Glutamatergic neuron (in vitro differentiated cells): ENCODE measurements at regions not wholly inside any gene's neighbourhood (a gene's known extent, or its start where the extent isn't known, plus 50 kb on each side); places are given as distances from the start of the nearest gene placed in this dataset.

Experiments
- DNase-seq: peaks from one replicate; pipeline ENCODE4 v3.0.0; 2022
- H3K27ac Mint-ChIP-seq: one replicate; pipeline ENCODE4 v1.8.0; 2020; ENCODE audit warnings: mild to moderate bottlenecking, mixed read lengths, inconsistent platforms; ENCODE audit not compliant: unreplicated experiment
- H3K27me3 Mint-ChIP-seq: one replicate; pipeline ENCODE4 v1.8.0; 2020; ENCODE audit warnings: mild to moderate bottlenecking, moderate library complexity, mixed read lengths, inconsistent platforms; ENCODE audit not compliant: unreplicated experiment
- H3K36me3 Mint-ChIP-seq: one replicate; pipeline ENCODE4 v1.8.0; 2020; ENCODE audit warnings: mild to moderate bottlenecking, mixed read lengths, inconsistent platforms; ENCODE audit not compliant: unreplicated experiment
- H3K4me1 Mint-ChIP-seq: one replicate; pipeline ENCODE4 v1.8.0; 2020; ENCODE audit warnings: mild to moderate bottlenecking, low read depth, mixed read lengths, inconsistent platforms; ENCODE audit not compliant: unreplicated experiment
- H3K4me3 Mint-ChIP-seq: one replicate; pipeline ENCODE4 v1.8.0; 2020; ENCODE audit warnings: mild to moderate bottlenecking, mixed read lengths, inconsistent platforms; ENCODE audit not compliant: unreplicated experiment
- H3K9me3 Mint-ChIP-seq: one replicate; pipeline ENCODE4 v1.8.0; 2020; ENCODE audit warnings: mild to moderate bottlenecking, moderate library complexity, mixed read lengths, inconsistent platforms; ENCODE audit not compliant: unreplicated experiment
- CTCF ChIP-seq: fragments of 200-600 bp; sonication (generic); IDR thresholded peaks from one replicate; pipeline ENCODE4 v1.5.0; 2021; ENCODE audit not compliant: partially characterized antibody, unreplicated experiment

GRCh38 chr2:40964509-40965250 is 512.8 kb upstream of the SLC8A1 start:
- H3K4me3 Mint-ChIP-seq: no peak overlapping the region
- H3K27ac Mint-ChIP-seq: no peak overlapping the region
- DNase-seq: no peak
- H3K9me3 Mint-ChIP-seq: no peaks in the 10 kb centered on the region
- no peaks in the 10 kb centered on the region for H3K27me3 Mint-ChIP-seq
- no peaks in the 10 kb centered on the region for H3K4me1 Mint-ChIP-seq
- H3K36me3 Mint-ChIP-seq: no peaks in the 10 kb centered on the region
- TF ChIP-seq CTCF: no peak

DNA sequence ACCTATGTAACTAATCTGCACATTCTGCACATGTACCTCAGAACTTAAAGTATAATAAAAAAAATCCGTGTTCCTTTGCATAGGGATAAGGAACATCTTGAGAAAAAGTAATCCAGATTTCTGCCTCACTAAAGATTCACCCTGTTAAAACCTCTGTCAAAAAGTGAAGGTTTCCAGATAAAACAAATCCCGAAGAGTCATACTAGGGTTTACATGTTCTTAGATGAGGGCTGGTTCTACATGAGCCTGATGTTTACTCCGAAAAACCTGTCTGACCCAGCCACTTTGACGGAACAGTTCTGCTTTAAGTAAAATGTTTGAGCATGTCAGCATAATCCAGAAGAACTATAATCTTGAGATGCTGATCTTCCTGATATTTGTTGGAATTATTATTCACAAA is 515.6 kb upstream of the SLC8A1 start:
- TF ChIP-seq CTCF: no peak
- Mint-ChIP-seq H3K36me3 (no peaks in the 10 kb centered on the region), H3K27me3 (no peaks in the 10 kb centered on the region), H3K4me1 (no peaks in the 10 kb centered on the region), H3K4me3 (no peak overlapping the region), H3K27ac (no peak overlapping the region), H3K9me3 (no peaks in the 10 kb centered on the region)
- DNase-seq: no peak

- Mint-ChIP-seq H3K27ac (no peak overlapping the region), H3K4me3 (no peak overlapping the region), H3K4me1 (no peaks in the 10 kb centered on the region), H3K36me3 (no peaks in the 10 kb centered on the region), H3K27me3 (no peaks in the 10 kb centered on the region), H3K9me3 (no peaks in the 10 kb centered on the region)
- no peak for TF ChIP-seq CTCF
- no peak for DNase-seq
Observed at GRCh38 chr2:40975151-40975550, 523.3 kb upstream of the SLC8A1 start.

DNA sequence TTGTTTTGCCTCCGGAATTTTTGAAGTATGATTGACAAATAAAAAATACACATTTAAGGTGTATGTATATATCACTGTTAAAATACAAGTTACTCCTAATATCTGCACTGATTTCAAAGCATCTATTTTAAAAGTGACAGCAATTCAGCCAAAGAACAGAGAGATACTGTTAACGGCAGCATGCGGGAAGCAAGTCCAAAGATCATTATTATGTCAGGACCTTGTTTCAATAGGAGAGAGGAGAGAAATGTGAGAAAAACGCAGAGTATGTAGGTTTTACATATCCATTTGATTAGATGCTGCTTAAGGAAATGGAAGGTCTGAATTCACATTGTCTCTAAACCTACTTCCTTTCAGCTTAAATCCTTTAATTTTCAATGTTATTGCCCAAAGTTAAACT is 545.5 kb upstream of the SLC8A1 start:
- Mint-ChIP-seq H3K27ac (no peak overlapping the region), H3K4me3 (no peak overlapping the region), H3K36me3 (no peaks in the 10 kb centered on the region), H3K9me3 (peaks cover 2% of the 10 kb centered on the region), H3K27me3 (no peaks in the 10 kb centered on the region), H3K4me1 (no peaks in the 10 kb centered on the region)
- DNase-seq: no peak
- no peak for TF ChIP-seq CTCF

GRCh38 chr2:41000374-41000773 is 548.5 kb upstream of the SLC8A1 start:
- H3K4me3 Mint-ChIP-seq: no peak overlapping the region
- no peak overlapping the region for H3K27ac Mint-ChIP-seq
- no peaks in the 10 kb centered on the region for H3K27me3 Mint-ChIP-seq
- no peak for TF ChIP-seq CTCF
- H3K4me1 Mint-ChIP-seq: no peaks in the 10 kb centered on the region
- H3K9me3 Mint-ChIP-seq: peaks cover 2% of the 10 kb centered on the region
- no peak for DNase-seq
- no peaks in the 10 kb centered on the region for H3K36me3 Mint-ChIP-seq
